ENCODE measurements at regions not wholly inside any gene's neighbourhood (a gene's known extent, or its start where the extent isn't known, plus 50 kb on each side); places are given as distances from the start of the nearest gene placed in this dataset.

- no peak for TF ChIP-seq CTCF (IDR thresholded peaks at IDR 0.05)
- TF ChIP-seq POLR2A (IDR thresholded peaks at IDR 0.05): no peak
Observed at GRCh38 chr12:118611295-118611694, 234.9 kb downstream of the SUDS3 start.

Measured in uterus (tissue), 2 donors.